ENCODE measurements at regions not wholly inside any gene's neighbourhood (a gene's known extent, or its start where the extent isn't known, plus 50 kb on each side); places are given as distances from the start of the nearest gene placed in this dataset.

- DNase-seq (ENCODE audit: low read depth), result no peak
Observed at GRCh38 chr3:190790185-190790584, 72.3 kb downstream of the GMNC start.

- DNase-seq (ENCODE audit: low read depth), result no peak
Observed at GRCh38 chr3:190786898-190787297, 75.6 kb downstream of the GMNC start.

GRCh38 chr3:190785047-190785446, 77.4 kb downstream of the GMNC start:
- DNase-seq (ENCODE audit: low read depth), result no peak

GRCh38 chr3:190780524-190780923, 82.0 kb downstream of the GMNC start:
- DNase-seq (ENCODE audit: low read depth), result no peak

- no peak for DNase-seq (ENCODE audit: low read depth)
Observed at GRCh38 chr3:190774633-190775032, 87.9 kb downstream of the GMNC start.

GRCh38 chr3:190773948-190774347, 88.5 kb downstream of the GMNC start:
- no peak for DNase-seq (ENCODE audit: low read depth)

GRCh38 chr3:190772831-190773230, 89.7 kb downstream of the GMNC start:
- no peak for DNase-seq (ENCODE audit: low read depth)

GRCh38 chr3:190768891-190769290, 93.6 kb downstream of the GMNC start:
- DNase-seq (ENCODE audit: low read depth), result no peak

- DNase-seq (ENCODE audit: low read depth), result no peak
Observed at GRCh38 chr3:190767851-190768250, 94.6 kb downstream of the GMNC start.

- no peak for DNase-seq (ENCODE audit: low read depth)
Observed at GRCh38 chr3:190764231-190765134, 98.0 kb downstream of the GMNC start.

GRCh38 chr3:190762801-190763200, 99.7 kb downstream of the GMNC start:
- no peak for DNase-seq (ENCODE audit: low read depth)

GRCh38 chr3:190747571-190747970, 114.9 kb downstream of the GMNC start:
- DNase-seq (ENCODE audit: low read depth), result no peak

GRCh38 chr3:190746986-190747385, 115.5 kb downstream of the GMNC start:
- DNase-seq (ENCODE audit: low read depth), result no peak

- DNase-seq (ENCODE audit: low read depth), result peak; percentile 5
Observed at GRCh38 chr3:190746531-190746930, 116.0 kb downstream of the GMNC start.

GRCh38 chr3:190741788-190742187, 120.7 kb downstream of the GMNC start:
- no peak for DNase-seq (ENCODE audit: low read depth)

GRCh38 chr3:190739641-190740185, 122.8 kb downstream of the GMNC start:
- no peak for DNase-seq (ENCODE audit: low read depth)

- no peak for DNase-seq (ENCODE audit: low read depth)
Observed at GRCh38 chr3:190738636-190739155, 123.8 kb downstream of the GMNC start.

- no peak for DNase-seq (ENCODE audit: low read depth)
Observed at GRCh38 chr3:190737446-190737845, 125.0 kb downstream of the GMNC start.

GRCh38 chr3:190734490-190734889, 128.0 kb downstream of the GMNC start:
- DNase-seq (ENCODE audit: low read depth), result no peak

- no peak for DNase-seq (ENCODE audit: low read depth)
Observed at GRCh38 chr3:190733591-190734146, 128.8 kb downstream of the GMNC start.

GRCh38 chr3:190731596-190731995, 130.9 kb downstream of the GMNC start:
- no peak for DNase-seq (ENCODE audit: low read depth)

GRCh38 chr3:190728574-190729246, 133.8 kb downstream of the GMNC start:
- peak; percentile 76 for DNase-seq (ENCODE audit: low read depth)

Measured in myocyte (in vitro differentiated cells).